Prostate gland (tissue), 2 donors: ENCODE measurements at regions not wholly inside any gene's neighbourhood (a gene's known extent, or its start where the extent isn't known, plus 50 kb on each side); places are given as distances from the start of the nearest gene placed in this dataset.

ENCODE experiments used
- POLR2AphosphoS5 ChIP-seq: sonication (generic); formaldehyde crosslinking; IDR thresholded peaks from one replicate; pipeline ENCODE4 v1.6.1; 2017; ENCODE audit warnings: antibody characterized with exemption
- TF ChIP-seq, protein P1 (sequence below), 4 experiments: fragments of 200-600 bp in 2 of 4; fragments of 450-650 bp in 2 of 4; sonication (generic) in 2 of 4; IDR thresholded peaks; 1 replicate in 3 of 4; 2 replicates in 1 of 4; pipeline ENCODE4 v1.5.1; 2016 to 2019; ENCODE audit warnings: antibody characterized with exemption in 4 of 4, mild to moderate bottlenecking in 2 of 4, moderate library complexity in 2 of 4

- TF ChIP-seq POLR2AphosphoS5 = peak; percentile 69
- TF ChIP-seq, protein P1, sequence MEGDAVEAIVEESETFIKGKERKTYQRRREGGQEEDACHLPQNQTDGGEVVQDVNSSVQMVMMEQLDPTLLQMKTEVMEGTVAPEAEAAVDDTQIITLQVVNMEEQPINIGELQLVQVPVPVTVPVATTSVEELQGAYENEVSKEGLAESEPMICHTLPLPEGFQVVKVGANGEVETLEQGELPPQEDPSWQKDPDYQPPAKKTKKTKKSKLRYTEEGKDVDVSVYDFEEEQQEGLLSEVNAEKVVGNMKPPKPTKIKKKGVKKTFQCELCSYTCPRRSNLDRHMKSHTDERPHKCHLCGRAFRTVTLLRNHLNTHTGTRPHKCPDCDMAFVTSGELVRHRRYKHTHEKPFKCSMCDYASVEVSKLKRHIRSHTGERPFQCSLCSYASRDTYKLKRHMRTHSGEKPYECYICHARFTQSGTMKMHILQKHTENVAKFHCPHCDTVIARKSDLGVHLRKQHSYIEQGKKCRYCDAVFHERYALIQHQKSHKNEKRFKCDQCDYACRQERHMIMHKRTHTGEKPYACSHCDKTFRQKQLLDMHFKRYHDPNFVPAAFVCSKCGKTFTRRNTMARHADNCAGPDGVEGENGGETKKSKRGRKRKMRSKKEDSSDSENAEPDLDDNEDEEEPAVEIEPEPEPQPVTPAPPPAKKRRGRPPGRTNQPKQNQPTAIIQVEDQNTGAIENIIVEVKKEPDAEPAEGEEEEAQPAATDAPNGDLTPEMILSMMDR (IDR thresholded peaks at IDR 0.05) = peak; percentile 85 to 93 (median 92)
Observed at GRCh38 chr6:111997078-111997852, 56.6 kb upstream of the CCN6 start.
